HUES48 (cell line): ENCODE measurements at regions not wholly inside any gene's neighbourhood (a gene's known extent, or its start where the extent isn't known, plus 50 kb on each side); places are given as distances from the start of the nearest gene placed in this dataset.

Experiments
- H3K27ac ChIP-seq: one replicate; pipeline ENCODE4 v1.7.0; 2013; ENCODE audit warnings: low read depth, low read length, inconsistent platforms
- H3K27me3 ChIP-seq: 2 replicates; pipeline ENCODE4 v1.6.1; 2013; ENCODE audit warnings: mild to moderate bottlenecking, low read length; ENCODE audit not compliant: control insufficient read depth, insufficient read depth
- H3K36me3 ChIP-seq: 2 replicates; pipeline ENCODE4 v1.6.1; 2013; ENCODE audit warnings: low read length; ENCODE audit not compliant: control insufficient read depth, insufficient read depth
- H3K4me1 ChIP-seq: 2 replicates; pipeline ENCODE4 v1.6.1; 2013; ENCODE audit warnings: mild to moderate bottlenecking, low read length; ENCODE audit not compliant: control insufficient read depth, insufficient read depth
- H3K4me3 ChIP-seq: 2 replicates; pipeline ENCODE4 v1.5.1; 2013; ENCODE audit warnings: mild to moderate bottlenecking, low read depth, low read length
- H3K9ac ChIP-seq: 2 replicates; pipeline ENCODE4 v1.6.1; 2013; ENCODE audit warnings: mild to moderate bottlenecking, low read depth, low read length, moderate library complexity
- H3K9me3 ChIP-seq: 2 replicates; pipeline ENCODE4 v1.6.1; 2013; ENCODE audit warnings: low read length; ENCODE audit not compliant: control insufficient read depth, insufficient read depth

GRCh38 chr1:147811273-147811672, 50.9 kb upstream of the GJA5 start:
- no peak overlapping the region for H3K9ac ChIP-seq
- H3K27me3 ChIP-seq = no peaks in the 10 kb centered on the region
- no peaks in the 10 kb centered on the region for H3K36me3 ChIP-seq
- no peak overlapping the region for H3K27ac ChIP-seq
- peaks cover 5% of the 10 kb centered on the region; the same call in 1 of the 2 replicates for H3K4me1 ChIP-seq
- H3K9me3 ChIP-seq = no peaks in the 10 kb centered on the region
- H3K4me3 ChIP-seq = no peak overlapping the region

GRCh38 chr1:147811751-147812150, 51.3 kb upstream of the GJA5 start:
- no peak overlapping the region for H3K27ac ChIP-seq
- no peaks in the 10 kb centered on the region for H3K9me3 ChIP-seq
- H3K4me3 ChIP-seq = no peak overlapping the region
- H3K4me1 ChIP-seq = peaks cover 5% of the 10 kb centered on the region; the same call in 1 of the 2 replicates
- no peak overlapping the region for H3K9ac ChIP-seq
- H3K27me3 ChIP-seq = no peaks in the 10 kb centered on the region
- H3K36me3 ChIP-seq = no peaks in the 10 kb centered on the region

DNA sequence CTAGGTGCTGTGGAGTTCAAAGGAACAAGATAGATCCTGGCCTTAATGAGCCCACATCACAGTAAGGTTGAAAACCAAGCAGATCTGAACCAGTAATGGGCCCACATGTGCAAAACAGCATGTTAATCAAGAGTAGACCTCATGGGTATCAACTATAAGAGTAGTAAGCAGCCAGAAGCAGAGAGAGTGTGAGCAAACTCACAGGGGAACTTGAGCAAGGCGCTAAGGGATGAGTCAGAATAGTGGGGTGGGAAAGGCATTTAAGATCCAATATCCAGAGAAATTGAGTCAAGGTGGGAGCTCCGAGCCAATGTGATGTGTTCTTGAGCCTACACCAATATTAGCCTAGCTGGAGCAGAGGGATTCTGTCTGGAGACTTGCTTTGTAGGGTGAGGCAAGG, 52.4 kb upstream of the GJA5 start:
- no peak overlapping the region for H3K9ac ChIP-seq
- no peaks in the 10 kb centered on the region for H3K27me3 ChIP-seq
- H3K27ac ChIP-seq = no peak overlapping the region
- peaks cover 2% of the 10 kb centered on the region; the same call in 1 of the 2 replicates for H3K4me1 ChIP-seq
- no peaks in the 10 kb centered on the region for H3K9me3 ChIP-seq
- no peaks in the 10 kb centered on the region for H3K36me3 ChIP-seq
- no peak overlapping the region for H3K4me3 ChIP-seq

DNA sequence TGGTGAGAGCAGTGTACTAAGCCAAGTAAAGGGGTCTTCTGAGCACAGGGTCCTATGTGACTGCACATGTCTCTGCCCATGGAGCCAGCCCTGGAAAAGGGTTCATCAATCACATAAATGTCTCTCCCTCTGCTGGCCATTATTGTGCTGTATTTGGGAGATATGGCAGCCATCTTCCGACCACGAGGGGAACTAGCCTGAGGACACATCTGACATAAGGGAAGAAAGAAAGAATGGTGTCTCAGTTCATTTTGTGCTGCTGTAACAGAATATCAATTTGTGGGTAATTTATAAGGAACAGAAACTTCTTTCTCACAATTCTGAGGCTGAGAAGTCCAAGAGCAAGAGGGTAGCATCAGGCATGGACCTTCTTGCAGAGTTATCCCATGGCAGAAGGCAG, 55.1 kb upstream of the GJA5 start:
- no peaks in the 10 kb centered on the region for H3K4me1 ChIP-seq
- H3K27ac ChIP-seq = no peak overlapping the region
- H3K9ac ChIP-seq = no peak overlapping the region
- no peak overlapping the region for H3K4me3 ChIP-seq
- H3K36me3 ChIP-seq = no peaks in the 10 kb centered on the region
- H3K27me3 ChIP-seq = no peaks in the 10 kb centered on the region
- no peaks in the 10 kb centered on the region for H3K9me3 ChIP-seq

GRCh38 chr1:147820761-147821297, 60.4 kb upstream of the GJA5 start:
- Histone ChIP-seq H3K9me3 (no peaks in the 10 kb centered on the region), H3K4me3 (no peak overlapping the region), H3K36me3 (no peaks in the 10 kb centered on the region), H3K4me1 (no peaks in the 10 kb centered on the region), H3K9ac (no peak overlapping the region), H3K27me3 (no peaks in the 10 kb centered on the region), H3K27ac (no peak overlapping the region)

DNA sequence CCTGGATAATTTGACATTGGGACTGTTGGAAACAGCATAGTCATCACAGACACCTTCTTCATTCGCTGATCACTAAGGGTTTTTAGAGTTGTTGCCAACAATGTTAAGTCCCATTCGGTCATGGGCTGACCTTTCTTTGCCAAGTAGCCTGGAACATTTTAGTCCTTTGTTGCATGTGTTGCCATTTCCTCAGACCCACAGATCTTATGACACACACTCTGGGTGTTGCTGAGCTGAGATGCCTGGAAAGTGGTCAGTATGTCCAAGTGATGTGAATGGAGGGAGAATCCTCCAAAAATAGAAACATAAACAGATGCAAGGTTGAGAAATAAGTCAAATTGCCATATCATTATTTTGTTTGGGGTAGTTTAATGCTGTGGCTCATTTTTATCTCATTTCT, 61.5 kb upstream of the GJA5 start:
- no peaks in the 10 kb centered on the region for H3K27me3 ChIP-seq
- no peak overlapping the region for H3K27ac ChIP-seq
- no peaks in the 10 kb centered on the region for H3K4me1 ChIP-seq
- no peaks in the 10 kb centered on the region for H3K9me3 ChIP-seq
- H3K36me3 ChIP-seq = no peaks in the 10 kb centered on the region
- H3K9ac ChIP-seq = no peak overlapping the region
- no peak overlapping the region for H3K4me3 ChIP-seq

DNA sequence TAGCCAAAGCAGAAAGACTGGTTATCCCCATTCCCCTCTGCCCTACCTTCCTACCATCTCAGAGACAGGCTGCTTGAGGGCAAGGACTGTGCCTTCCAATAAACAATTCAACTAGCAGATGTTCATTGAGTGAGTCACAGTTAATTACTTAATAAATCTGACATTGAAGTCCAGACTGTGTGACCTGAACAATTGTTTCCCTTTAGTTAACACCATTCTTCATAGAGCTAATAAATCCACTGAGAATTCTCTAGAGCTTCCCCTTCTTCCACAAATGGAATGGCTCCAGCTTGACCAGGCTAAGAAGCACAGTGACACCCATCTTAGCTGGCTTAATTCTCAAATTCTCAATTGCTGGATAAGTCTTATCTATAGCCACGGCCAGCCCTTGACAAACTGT, 61.9 kb upstream of the GJA5 start:
- H3K4me1 ChIP-seq = no peaks in the 10 kb centered on the region
- no peaks in the 10 kb centered on the region for H3K9me3 ChIP-seq
- no peak overlapping the region for H3K27ac ChIP-seq
- H3K36me3 ChIP-seq = no peaks in the 10 kb centered on the region
- H3K9ac ChIP-seq = no peak overlapping the region
- no peaks in the 10 kb centered on the region for H3K27me3 ChIP-seq
- no peak overlapping the region for H3K4me3 ChIP-seq

- Histone ChIP-seq H3K27ac (no peak overlapping the region), H3K4me3 (no peak overlapping the region), H3K27me3 (no peaks in the 10 kb centered on the region), H3K9me3 (no peaks in the 10 kb centered on the region), H3K9ac (no peak overlapping the region), H3K4me1 (no peaks in the 10 kb centered on the region), H3K36me3 (no peaks in the 10 kb centered on the region)
Observed at GRCh38 chr1:147824001-147824400, 63.6 kb upstream of the GJA5 start.

- Histone ChIP-seq H3K4me1 (no peaks in the 10 kb centered on the region), H3K9me3 (no peaks in the 10 kb centered on the region), H3K4me3 (no peak overlapping the region), H3K27ac (no peak overlapping the region), H3K27me3 (no peaks in the 10 kb centered on the region), H3K9ac (no peak overlapping the region), H3K36me3 (no peaks in the 10 kb centered on the region)
Observed at GRCh38 chr1:147824798-147825197, 64.4 kb upstream of the GJA5 start.

DNA sequence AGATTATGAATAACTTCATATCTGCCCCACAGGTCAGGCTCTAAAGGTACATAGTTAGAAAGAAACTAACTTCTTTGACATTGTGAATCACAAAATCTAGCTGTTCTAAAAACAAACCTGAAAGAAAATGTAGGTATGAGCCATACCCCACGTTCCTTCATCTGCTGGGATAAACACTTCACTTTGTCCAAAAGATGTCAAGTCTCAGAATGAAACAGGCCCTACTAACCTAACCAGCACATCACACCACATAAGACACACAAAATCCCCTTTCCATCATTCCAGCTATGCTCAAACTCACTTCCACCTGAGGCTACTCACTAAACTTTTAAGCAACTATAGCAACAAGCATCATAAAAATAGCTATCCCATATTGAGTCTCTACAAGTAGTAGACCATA, 65.2 kb upstream of the GJA5 start:
- H3K36me3 ChIP-seq = no peaks in the 10 kb centered on the region

DNA sequence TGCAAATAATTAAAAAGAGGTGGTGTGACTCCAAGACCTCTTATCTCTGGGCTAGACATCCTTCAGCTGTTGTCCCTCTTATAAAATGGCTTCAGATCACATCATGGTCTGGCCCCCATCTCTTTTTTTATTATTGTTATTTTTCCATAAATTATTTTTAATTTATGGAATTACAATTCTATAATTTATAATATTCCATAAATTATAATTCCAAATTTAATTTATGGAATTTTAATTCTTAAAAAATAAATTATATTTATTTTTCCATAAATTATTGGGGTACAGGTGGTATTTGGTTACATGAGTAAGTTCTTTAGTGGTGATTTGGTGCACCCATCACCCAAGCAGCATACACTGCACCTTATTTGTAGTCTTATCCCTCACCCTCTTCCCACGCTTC, 65.9 kb upstream of the GJA5 start:
- H3K36me3 ChIP-seq = no peaks in the 10 kb centered on the region
- H3K27me3 ChIP-seq = no peaks in the 10 kb centered on the region
- H3K4me1 ChIP-seq = no peaks in the 10 kb centered on the region
- H3K27ac ChIP-seq = no peak overlapping the region
- no peak overlapping the region for H3K9ac ChIP-seq
- no peak overlapping the region for H3K4me3 ChIP-seq
- no peaks in the 10 kb centered on the region for H3K9me3 ChIP-seq

More for the DNA sequence above, 65.2 kb upstream of the GJA5 start:
- no peak overlapping the region for H3K9ac ChIP-seq
- no peak overlapping the region for H3K4me3 ChIP-seq
- H3K4me1 ChIP-seq = no peaks in the 10 kb centered on the region
- H3K9me3 ChIP-seq = no peaks in the 10 kb centered on the region
- H3K27ac ChIP-seq = no peak overlapping the region
- no peaks in the 10 kb centered on the region for H3K27me3 ChIP-seq
